ENCODE measurements at regions not wholly inside any gene's neighbourhood (a gene's known extent, or its start where the extent isn't known, plus 50 kb on each side); places are given as distances from the start of the nearest gene placed in this dataset.

GRCh38 chr4:3614731-3614980 is 82.4 kb upstream of the LRPAP1 start:
- Histone ChIP-seq H3K27me3 (ENCODE audit: control insufficient read depth in 3 of 3, insufficient read depth in 3 of 3, low read length in 2 of 3) (peaks cover 0 to 8% (median 0%) of the 10 kb centered on the region in 3 donors), H3K36me3 (ENCODE audit: control insufficient read depth in 4 of 4, insufficient read depth in 4 of 4, low read length in 4 of 4) (no peaks in the 10 kb centered on the region), H3K4me3 (no peak overlapping the region), H3K4me1 (ENCODE audit: control insufficient read depth in 5 of 5, insufficient read depth in 5 of 5, low read length in 5 of 5) (peaks cover 0 to 4% (median 0%) of the 10 kb centered on the region in 5 donors), H3K9me3 (ENCODE audit: control insufficient read depth in 4 of 4, insufficient read depth in 3 of 4, low read length in 3 of 4) (peaks cover 0 to 5% (median 0%) of the 10 kb centered on the region in 4 donors), H3K9ac (ENCODE audit: insufficient read depth in 1 of 2, low read length in 2 of 2) (no peak overlapping the region), H3K27ac (ENCODE audit: low read depth in 1 of 2, low read length in 1 of 2) (no peak overlapping the region)
- DNase-seq (no peak), ATAC-seq (ENCODE audit: insufficient read depth, low FRiP score) (no peak)
- no peak for TF ChIP-seq CTCF (IDR thresholded peaks at IDR 0.05; ENCODE audit: control extremely low read depth, extremely low read depth)
- WGBS, 2 donors: 76 to 90% methylated on average over 8 of the region's 8 CpGs

- Histone ChIP-seq H3K36me3 (ENCODE audit: control insufficient read depth in 4 of 4, insufficient read depth in 4 of 4, low read length in 4 of 4) (no peaks in the 10 kb centered on the region), H3K27ac (ENCODE audit: low read depth in 1 of 2, low read length in 1 of 2) (no peak overlapping the region), H3K27me3 (ENCODE audit: control insufficient read depth in 3 of 3, insufficient read depth in 3 of 3, low read length in 2 of 3) (peaks cover 0 to 8% (median 0%) of the 10 kb centered on the region in 3 donors), H3K9me3 (ENCODE audit: control insufficient read depth in 4 of 4, insufficient read depth in 3 of 4, low read length in 3 of 4) (peaks cover 0 to 5% (median 0%) of the 10 kb centered on the region in 4 donors), H3K4me1 (ENCODE audit: control insufficient read depth in 5 of 5, insufficient read depth in 5 of 5, low read length in 5 of 5) (peaks cover 0 to 4% (median 0%) of the 10 kb centered on the region in 5 donors), H3K4me3 (no peak overlapping the region), H3K9ac (ENCODE audit: insufficient read depth in 1 of 2, low read length in 2 of 2) (no peak overlapping the region)
- WGBS, 2 donors: 59 to 73% methylated on average over 25 of the region's 25 CpGs
- DNase-seq (no peak), ATAC-seq (ENCODE audit: insufficient read depth, low FRiP score) (no peak)
- TF ChIP-seq CTCF (IDR thresholded peaks at IDR 0.05; ENCODE audit: control extremely low read depth, extremely low read depth): no peak
Observed at GRCh38 chr4:3613967-3614730, 81.9 kb upstream of the LRPAP1 start.

GRCh38 chr4:3612934-3613333 is 80.7 kb upstream of the LRPAP1 start:
- H3K9me3 ChIP-seq (ENCODE audit: control insufficient read depth in 4 of 4, insufficient read depth in 3 of 4, low read length in 3 of 4): peaks cover 0 to 5% (median 0%) of the 10 kb centered on the region in 4 donors
- no peak for TF ChIP-seq CTCF (IDR thresholded peaks at IDR 0.05; ENCODE audit: control extremely low read depth, extremely low read depth)
- ATAC-seq (ENCODE audit: insufficient read depth, low FRiP score) (no peak), DNase-seq (no peak)
- H3K4me1 ChIP-seq (ENCODE audit: control insufficient read depth in 5 of 5, insufficient read depth in 5 of 5, low read length in 5 of 5): peaks cover 0 to 4% (median 0%) of the 10 kb centered on the region in 5 donors
- WGBS, 2 donors: 94 to 95% methylated on average over 1 of the region's 1 CpG
- no peaks in the 10 kb centered on the region for H3K36me3 ChIP-seq (ENCODE audit: control insufficient read depth in 4 of 4, insufficient read depth in 4 of 4, low read length in 4 of 4)
- no peak overlapping the region for H3K9ac ChIP-seq (ENCODE audit: insufficient read depth in 1 of 2, low read length in 2 of 2)
- H3K4me3 ChIP-seq: no peak overlapping the region
- no peak overlapping the region for H3K27ac ChIP-seq (ENCODE audit: low read depth in 1 of 2, low read length in 1 of 2)
- H3K27me3 ChIP-seq (ENCODE audit: control insufficient read depth in 3 of 3, insufficient read depth in 3 of 3, low read length in 2 of 3): peaks cover 0 to 8% (median 0%) of the 10 kb centered on the region in 3 donors

- Histone ChIP-seq H3K36me3 (ENCODE audit: control insufficient read depth in 4 of 4, insufficient read depth in 4 of 4, low read length in 4 of 4) (no peaks in the 10 kb centered on the region), H3K9me3 (ENCODE audit: control insufficient read depth in 4 of 4, insufficient read depth in 3 of 4, low read length in 3 of 4) (peaks cover 0 to 5% (median 0%) of the 10 kb centered on the region in 4 donors), H3K27me3 (ENCODE audit: control insufficient read depth in 3 of 3, insufficient read depth in 3 of 3, low read length in 2 of 3) (peaks cover 0 to 8% (median 0%) of the 10 kb centered on the region in 3 donors), H3K4me3 (no peak overlapping the region), H3K27ac (ENCODE audit: low read depth in 1 of 2, low read length in 1 of 2) (no peak overlapping the region), H3K9ac (ENCODE audit: insufficient read depth in 1 of 2, low read length in 2 of 2) (no peak overlapping the region), H3K4me1 (ENCODE audit: control insufficient read depth in 5 of 5, insufficient read depth in 5 of 5, low read length in 5 of 5) (peaks cover 0 to 4% (median 0%) of the 10 kb centered on the region in 5 donors)
- ATAC-seq (ENCODE audit: insufficient read depth, low FRiP score) (no peak), DNase-seq (no peak)
- WGBS, 2 donors: 74 to 93% methylated on average over 3 to 4 of the region's 4 CpGs
- TF ChIP-seq CTCF (IDR thresholded peaks at IDR 0.05; ENCODE audit: control extremely low read depth, extremely low read depth): no peak
Observed at GRCh38 chr4:3612281-3612680, 80.1 kb upstream of the LRPAP1 start.
